ENCODE measurements at regions not wholly inside any gene's neighbourhood (a gene's known extent, or its start where the extent isn't known, plus 50 kb on each side); places are given as distances from the start of the nearest gene placed in this dataset.

- TF ChIP-seq POLR2AphosphoS5 (IDR thresholded peaks at IDR 0.05; ENCODE audit: borderline replicate concordance, low read depth, low read length) = no peak
- no peak for TF ChIP-seq EZH2 (IDR thresholded peaks at IDR 0.05)
- no peak for TF ChIP-seq FOXP2 (optimal IDR thresholded peaks at IDR 0.05; ENCODE audit: control extremely low read depth, extremely low read length, insufficient read depth)
These were observed 188.3 kb downstream of the BMP7 start for GRCh38 chr20:57078116-57078515.
